ENCODE measurements at regions not wholly inside any gene's neighbourhood (a gene's known extent, or its start where the extent isn't known, plus 50 kb on each side); places are given as distances from the start of the nearest gene placed in this dataset.
A peak's percentile ranks its signal among the peaks of the same experiment; 100 is the strongest.
"Not testable (repeated sequence)": the region's sequence is repeated elsewhere in the genome, so short reads cannot be mapped to it uniquely, and the experiment has no call there.

DNA sequence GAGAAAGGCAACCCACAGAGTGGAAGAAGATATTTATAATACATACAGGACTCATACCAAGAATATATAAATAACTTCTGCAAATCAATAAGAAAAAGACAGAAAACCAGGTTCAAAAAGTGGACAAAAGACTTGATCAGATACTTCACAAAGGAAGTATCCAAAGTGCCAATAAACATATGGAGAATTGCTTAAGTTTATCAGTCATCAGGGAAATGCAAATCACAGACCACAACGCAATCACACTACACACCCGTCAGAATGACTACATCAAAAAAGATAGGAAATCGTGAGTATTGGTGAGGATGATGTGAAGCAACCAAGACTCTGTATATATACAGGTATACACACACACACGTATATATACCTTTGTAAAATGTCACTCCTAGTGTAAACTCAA, 180.6 kb downstream of the FAM43A start:
- DNase-seq (ENCODE audit: low read depth, low spot score): no peak

DNA sequence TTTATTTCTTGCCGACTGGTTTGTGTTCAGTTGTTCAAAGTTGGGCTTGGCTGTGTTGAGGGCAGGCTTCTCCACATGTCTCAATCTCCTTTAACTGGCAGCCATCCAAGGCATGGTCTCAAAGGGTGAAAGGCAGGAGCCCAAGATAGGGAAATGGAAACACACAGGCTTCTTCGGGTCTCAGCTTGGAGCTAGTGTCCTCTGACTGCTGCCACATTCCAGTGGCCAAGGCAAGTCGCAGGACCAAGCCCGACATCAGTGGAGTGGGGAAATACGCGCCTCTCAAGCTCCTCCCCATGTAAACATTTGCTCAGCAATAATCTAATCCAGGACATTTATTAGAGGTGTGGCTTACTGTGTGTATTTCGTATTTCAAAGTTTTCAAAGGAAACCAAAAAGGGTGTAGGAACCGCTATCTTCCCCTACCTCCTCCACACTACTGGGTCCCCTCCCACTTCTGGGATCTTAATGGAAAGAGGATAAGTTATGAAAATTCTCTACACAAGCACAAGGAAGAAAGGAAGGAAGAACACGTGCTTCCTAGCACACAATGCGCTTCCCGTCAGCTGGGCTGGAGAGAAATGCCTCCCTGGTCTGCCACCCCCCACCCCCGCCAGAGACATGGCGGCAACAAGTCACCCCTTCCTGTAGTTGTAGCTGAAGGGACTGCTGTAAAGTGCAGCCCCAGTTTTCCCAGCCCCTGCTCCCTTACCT, 181.7 kb downstream of the FAM43A start:
- DNase-seq (ENCODE audit: low read depth, low spot score): no peak

DNA sequence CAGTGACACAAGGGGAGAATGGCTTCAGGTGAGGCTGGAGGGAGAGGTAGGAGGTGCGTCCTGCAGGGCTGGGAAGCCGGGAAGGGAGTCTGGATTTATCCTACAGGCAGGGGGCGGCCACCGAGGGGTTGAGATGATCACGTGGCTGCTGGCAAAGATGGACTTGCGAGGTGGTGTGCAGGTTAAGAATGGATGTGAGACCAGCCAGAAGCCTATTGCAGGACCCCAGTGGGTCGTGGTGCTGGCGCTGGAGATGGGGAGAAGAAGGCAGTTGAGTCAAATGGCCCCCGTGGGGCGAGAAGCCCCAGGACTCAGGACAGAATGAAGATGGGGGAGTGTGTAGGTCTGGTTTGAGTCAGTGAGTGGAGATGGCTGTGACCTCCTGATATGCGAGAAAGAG, 183.1 kb downstream of the FAM43A start:
- DNase-seq (ENCODE audit: low read depth, low spot score): no peak

DNA sequence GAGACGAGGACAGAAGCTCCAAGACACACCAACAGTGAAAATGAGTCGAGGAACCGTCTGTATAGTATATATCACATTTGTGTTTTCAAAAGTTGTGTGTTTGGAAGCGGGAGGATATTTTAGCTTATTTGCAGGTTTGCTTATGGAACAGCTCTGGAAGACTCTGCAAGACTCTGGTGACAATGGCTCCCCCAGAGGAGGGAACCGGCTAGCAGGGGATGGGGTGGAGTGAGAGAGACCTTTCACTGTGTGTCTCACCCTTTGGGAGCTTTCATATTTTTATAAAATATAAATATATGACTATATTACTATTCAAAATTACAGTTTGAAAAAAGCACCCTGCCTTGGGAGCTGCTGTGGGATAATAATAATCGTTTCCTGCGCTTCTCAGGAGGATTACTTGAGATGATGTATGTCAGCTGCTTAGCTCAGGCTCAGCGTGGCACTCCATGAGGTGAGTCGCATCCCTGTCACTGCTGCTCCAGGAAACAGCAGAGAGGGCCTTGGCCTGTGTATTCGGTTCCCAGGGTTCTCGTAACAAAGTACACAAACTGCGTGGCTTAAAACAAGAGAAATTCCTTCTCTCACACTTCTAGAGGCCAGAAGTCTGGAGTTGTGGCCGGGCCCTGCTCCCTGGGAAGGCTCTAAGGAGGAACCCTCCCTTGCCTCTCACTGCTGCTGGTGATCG, 183.9 kb downstream of the FAM43A start:
- no peak for DNase-seq (ENCODE audit: low read depth, low spot score)

DNA sequence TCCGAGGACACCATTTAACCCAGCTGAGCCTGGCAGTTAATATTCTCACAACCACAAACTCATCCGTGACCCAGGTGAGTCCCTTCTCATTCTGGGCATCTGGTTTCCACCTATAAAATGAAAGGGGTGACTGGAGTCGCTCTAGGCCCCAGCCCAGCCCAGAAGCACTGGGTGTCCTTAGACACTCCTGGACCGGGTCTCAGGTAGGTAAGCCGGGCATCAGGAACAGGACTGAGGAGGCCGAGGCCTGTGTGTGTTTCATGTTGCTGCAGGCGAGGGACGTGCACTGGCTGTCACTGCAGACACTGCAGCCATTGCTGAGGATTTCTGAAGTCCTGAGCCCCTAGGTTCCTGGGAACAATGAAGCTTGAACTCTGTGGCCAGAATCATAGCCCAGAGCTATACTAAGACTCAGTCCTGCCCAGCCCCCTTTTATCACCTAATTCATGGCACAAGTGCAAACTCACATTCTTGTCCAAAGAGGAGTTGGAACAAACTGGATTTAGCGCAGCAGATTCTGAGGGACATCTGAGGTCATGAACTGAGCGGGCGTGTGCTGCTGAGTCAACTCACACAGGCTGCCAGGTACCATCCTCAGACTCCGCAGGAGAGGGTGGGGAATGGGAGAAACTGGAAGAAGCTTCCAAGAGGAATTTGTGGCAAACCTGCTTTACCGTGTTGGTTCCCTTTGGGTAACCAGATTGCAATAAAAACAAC, 184.9 kb downstream of the FAM43A start:
- peak; percentile 45 for DNase-seq (ENCODE audit: low read depth, low spot score)

DNA sequence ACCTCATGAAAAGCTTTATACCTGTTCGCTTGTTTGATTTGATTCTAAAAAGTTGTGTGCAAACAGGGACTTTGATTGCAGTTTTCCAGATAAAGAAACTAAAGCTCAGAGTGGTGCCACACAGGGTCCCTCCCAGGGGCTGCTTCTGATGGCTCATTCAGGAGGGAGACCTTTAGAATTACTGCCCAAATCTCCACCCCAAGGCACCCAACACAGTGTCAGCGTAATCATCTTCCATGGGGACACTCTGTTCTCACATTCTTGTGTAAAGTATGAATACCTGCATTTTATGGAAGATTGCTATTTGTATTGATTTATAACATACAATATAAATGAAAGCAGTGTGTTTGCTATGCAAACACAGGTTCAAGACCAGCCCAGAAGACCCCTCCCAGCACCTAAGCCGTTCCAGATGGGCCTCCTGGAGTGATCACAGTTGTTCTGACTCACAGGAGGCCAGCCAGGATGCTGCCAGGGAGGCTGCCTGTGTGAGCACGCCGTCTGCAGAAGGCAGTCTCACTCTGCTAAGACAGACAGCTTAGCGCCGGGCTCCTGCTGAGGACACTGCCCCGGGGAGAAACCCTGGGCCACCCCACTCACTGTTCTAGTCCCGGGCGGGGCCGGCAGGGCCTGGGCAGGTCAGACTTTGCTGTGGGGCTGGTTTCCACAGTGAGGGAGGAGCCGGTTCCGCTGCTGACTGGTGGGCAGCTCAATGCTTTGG, 185.6 kb downstream of the FAM43A start:
- peak; percentile 84 for DNase-seq (ENCODE audit: low read depth, low spot score)

DNA sequence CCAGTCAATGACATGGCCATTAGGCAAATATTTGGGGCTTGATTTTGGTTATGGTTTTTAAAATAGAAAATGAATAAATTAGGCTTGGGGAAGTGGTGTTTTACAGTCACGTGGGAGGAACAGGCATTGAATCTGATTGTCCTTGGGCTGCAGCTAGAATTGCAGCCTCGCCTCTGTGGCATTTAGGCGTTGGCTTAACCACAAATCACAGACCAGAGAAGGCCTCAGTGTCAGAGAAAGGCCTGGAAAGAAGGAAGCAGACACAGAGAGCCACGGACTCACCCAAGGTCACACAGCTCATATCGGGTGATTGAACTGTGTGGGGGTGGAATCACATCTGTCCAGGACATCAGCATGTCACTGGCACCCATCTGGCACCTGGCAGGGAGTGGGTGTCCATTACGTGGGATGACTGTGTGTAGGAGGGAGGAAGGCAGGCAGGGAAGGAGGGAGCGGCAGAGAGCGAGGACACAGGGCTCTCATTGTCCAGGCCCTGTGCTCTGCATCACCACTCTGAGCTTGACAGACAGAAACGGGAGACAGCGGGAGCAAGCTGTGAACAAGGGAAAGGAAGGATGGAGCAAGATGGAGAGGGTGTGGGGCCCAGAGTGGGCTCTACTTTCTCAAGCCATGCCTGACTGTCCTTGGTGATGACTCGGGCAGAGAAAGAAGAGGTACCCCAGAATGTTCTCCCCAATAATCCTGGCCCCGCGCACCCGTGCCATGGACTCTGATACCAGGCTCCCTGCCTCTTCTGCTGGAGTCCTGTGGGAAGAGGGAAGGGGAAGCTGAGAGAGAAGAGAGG, 186.4 kb downstream of the FAM43A start:
- peak; percentile 44 for DNase-seq (ENCODE audit: low read depth, low spot score)

DNA sequence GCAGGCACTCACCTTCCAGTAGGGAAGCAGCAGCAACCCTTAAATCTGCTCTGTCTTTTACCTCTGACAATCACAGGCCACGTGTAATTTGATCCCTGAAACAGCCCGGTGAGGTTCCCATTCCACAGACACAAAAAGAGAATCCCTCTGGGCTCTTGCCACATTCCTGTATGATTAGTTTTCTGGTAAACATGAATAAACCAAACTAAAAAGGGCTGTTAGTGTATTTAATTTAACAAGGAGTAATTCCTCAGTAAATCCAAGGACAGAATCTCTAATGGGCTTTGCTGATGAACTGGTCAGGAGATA, 186.9 kb downstream of the FAM43A start:
- DNase-seq (ENCODE audit: low read depth, low spot score): peak; percentile 62

DNA sequence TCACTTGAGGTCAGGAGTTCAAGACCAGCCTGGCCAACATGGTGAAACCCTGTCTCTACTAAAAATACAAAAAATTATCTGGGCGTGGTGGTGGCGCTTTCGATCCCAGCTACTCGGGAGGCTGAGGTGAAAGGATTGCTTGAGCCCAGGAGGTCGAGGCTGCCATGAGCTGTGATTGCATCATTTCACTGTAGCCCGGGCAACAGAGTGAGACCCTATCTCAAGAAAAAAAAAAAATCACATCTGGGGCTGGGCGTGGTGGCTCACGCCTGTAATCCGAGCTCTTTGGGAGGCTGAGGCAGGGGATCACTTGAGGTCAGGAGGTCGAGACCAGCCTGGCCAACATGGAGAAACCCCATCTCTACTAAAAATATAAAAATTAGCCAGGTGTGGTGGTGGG, 187.8 kb downstream of the FAM43A start:
- not testable (repeated sequence) for DNase-seq (ENCODE audit: low read depth, low spot score)

DNA sequence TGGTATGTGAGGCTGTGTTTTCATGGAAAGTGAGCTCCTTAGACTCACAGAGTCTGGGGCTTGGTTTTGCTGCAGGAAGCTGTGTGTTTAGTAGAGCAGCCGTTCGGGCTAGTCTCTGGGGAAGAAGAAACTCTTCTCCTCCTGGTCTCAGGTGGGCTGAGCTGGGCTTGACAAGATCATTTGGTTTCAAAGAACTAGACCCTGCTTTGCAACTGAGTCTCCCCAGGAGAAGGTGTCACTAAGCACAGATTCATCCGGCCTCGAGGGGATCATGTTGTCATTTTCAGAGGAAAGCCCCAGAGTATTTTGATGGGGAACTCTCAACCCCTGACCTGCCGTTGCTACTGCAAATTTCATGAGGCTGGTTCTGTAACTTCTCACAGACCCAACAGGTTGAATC, 188.5 kb downstream of the FAM43A start:
- DNase-seq (ENCODE audit: low read depth, low spot score): no peak

DNA sequence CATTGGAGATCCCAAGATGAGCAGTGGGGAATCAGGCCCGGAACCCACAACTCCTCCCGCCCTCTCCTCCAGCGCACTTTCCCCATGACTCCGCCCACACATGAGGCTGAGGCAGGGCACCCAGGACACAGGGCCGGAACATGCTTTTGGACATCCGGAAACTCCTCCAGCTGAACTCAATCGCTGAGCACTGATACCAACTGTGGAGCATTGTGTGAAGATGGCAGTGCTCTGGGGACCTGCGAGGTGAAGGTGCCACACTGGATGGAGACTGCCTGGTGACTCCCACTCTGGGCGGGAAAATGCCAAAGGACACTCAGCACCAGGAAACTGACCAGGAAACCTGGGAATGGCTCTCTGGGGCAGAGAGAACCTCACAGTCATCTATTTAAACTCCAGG, 189.1 kb downstream of the FAM43A start:
- no peak for DNase-seq (ENCODE audit: low read depth, low spot score)

DNA sequence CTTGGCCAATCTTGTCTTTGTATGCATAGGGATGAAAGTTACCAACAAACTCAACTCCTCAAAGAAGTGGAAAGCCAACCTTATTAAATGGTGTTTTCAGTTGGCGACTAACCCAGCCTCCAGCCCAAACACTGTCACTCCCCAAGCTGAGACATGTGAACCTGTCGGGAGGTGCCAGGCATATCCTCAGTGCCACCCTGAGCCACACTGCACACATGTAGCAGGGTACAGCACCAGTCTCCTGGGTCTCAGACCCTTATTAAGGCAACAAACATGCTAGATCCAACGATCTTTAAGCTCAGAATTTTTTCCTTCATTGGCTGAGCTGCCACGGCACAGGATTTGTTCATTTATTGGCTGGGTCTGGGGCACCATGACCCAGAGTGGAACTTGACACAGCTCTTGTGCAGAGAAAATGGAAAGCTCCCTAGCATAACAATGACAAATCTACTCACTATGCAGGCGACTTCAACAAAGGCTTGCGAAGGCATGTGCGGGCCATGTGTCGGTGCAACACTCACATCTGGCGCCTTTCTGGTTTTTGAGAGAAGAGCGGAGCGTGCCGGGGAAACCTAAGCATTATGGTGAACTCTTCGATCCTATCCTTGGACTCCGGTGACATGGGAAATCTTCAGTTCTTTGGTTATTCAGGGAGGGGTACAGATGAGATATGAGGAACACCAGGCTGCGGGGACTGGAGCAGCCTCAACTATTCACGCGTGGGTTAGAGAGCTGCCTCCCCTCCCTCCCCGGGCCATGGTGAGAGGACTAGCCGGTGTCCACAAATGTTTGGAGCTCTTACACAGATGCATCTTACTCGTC, 190.1 kb downstream of the FAM43A start:
- DNase-seq (ENCODE audit: low read depth, low spot score): no peak

DNA sequence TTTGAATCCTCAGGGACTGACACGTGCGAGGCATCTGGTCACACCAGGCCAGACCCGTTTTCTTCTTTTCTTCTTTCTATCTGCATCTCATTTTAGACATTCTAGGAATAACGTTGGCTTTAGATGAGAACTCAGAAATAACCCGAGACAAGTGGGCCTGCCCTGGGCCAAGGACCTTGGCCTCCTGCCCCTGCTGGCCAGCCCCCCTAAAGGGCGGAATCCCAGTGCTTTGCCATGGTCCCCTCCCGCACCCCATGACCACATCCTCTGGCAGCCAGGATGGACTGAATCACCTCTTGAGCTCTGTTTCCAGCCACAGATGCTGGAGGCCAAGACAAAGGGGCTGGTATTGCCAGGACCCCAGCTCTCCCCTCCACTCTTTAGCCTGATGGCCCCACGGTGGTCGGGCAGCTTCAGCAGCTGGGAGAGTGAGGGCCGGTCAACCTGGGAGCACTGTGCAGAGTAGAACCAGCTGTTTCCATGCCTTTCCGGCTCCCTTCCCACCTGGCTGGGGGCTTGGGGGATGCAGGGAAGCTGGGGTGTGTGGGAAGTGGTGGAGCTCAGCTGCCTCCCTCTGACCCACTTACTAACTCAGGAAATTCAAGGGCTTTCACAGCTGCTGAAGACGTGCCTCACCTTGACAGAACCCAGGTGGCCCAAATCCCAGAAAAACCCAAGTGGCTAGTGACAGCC, 190.9 kb downstream of the FAM43A start:
- no peak for DNase-seq (ENCODE audit: low read depth, low spot score)

DNA sequence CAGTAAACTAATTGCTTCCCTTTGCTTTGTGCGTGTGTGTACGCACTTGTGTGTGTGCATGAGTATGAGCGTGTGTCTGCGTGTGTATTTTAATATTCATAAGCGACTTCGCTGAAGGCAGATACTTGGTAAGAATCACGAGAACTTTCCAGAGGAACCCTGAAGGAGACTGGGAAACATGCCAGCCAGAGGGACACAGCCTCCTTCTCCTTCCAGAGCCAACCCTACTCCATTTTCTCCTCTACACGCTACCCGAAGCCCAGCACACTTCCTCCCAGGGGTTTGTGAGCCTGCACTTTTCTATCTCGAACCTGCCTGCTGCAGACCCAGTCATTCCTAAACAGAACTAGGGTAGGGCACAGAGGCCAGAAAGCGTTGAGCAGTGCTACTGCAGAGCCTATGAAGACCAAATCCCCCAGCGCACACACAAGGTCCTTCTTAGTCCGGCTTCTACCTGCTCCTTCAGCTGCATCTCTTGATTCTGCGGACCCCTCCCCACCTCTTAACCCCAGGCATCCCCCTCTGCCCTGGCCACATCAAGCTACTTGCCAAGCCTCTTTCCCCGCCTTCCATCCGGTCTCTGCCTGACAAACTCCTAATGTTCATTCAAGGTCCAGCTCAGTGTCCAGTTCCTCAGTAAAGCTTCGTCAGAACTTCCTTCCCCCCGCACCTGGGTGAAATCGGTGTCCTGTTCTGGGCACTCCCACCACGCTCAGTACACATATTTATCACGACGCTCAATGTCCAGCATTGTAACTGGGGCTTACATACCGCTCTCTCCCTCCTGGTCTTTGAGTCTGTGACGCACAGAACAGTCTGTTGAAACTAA, 191.8 kb downstream of the FAM43A start:
- no peak for DNase-seq (ENCODE audit: low read depth, low spot score)

DNA sequence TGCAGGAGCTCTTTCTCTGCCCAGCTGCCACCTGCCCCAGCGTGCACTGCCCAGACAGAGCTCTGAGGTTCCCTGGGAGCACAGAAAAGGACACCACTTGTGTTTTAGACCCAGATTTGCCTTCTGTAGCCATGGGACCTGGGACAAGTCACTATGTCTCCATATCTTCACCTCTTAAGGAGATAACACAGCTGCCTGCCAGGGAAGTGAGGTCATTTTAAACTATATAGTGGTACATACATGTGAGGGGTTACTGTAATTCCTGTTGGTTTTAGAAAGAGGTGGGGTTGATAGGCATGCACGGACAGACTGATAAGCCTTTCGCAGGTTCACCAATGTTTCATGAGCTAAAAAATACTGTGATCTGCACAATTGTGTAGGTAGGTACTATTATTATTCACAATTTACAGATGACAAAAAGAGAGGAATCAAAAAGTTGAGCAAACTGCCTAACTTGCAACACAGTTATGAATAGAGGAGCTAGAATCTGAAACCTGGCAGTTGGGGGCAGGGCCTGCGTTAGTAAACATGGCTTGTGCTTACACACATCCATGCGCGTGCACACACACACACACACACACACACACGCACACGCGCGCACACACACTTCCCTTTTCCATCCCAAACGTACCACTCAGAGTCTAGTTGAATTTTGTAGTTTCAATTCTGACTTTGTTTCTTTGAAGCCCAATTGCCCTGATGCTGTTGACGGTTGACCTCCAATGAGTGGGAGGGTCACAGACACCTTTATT, 193.6 kb downstream of the FAM43A start:
- DNase-seq (ENCODE audit: low read depth, low spot score): no peak

DNA sequence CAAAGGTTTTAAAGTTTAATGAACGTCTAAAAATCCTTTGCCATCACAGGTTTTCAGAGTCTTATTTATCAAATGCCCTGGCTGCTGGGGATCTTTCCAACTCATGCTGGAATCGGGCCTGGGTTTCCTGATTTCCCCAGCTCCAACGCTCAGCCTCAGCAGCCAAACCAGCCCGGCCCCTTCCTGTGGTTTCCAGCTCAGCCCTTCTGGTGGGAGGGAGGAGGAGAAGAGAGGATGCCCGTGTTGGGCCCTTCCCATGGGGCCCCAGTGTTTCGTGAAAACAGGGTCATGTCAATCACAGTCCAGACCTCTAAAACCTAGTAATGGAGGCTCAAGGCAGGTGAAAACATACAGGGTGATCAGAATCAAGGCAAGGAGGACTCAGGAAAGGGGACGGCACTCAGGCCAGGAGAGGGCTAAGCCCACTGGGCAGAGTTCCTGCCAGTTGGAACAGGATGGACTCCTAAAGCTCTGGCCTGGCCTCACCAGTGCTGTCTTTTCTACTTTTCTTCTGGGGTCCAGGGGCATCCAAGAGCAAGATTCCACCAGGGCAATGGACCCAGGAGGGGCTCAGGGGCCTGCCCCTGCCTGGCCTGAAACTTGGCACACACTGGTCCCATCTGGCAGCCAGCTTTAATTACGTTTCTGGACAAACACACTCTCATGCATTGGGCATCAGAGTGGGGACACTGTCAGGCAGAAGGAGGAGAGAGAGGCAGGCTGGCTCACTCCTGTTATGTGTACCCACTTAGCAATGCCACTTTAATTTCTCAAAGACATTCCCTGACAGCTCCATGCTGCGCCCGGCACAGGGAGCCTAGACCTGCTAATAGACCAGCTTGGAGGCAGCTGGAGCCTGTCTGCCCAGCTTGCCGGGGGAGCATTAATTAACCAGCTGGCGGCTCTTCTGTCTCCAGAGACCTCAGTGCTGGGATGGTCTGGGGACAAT, 194.6 kb downstream of the FAM43A start:
- DNase-seq (ENCODE audit: low read depth, low spot score): peak; percentile 81

Measured in astrocyte of the hippocampus (primary cell).